OCI-LY3 (cell line): ENCODE measurements at regions not wholly inside any gene's neighbourhood (a gene's known extent, or its start where the extent isn't known, plus 50 kb on each side); places are given as distances from the start of the nearest gene placed in this dataset.

Experiments
- H2AFZ ChIP-seq: fragments of 200-600, 300-600 bp; shearing (Covaris generic); 2 replicates; pipeline ENCODE4 v1.6.0; 2014; ENCODE audit warnings: antibody characterized with exemption, low read depth, low read length
- H3K27ac ChIP-seq: fragments of 200-600, 300-600 bp; sonication (generic); 2 replicates; pipeline ENCODE4 v1.5.1; 2014; ENCODE audit warnings: mild to moderate bottlenecking, low read length, moderate library complexity, mixed read lengths
- H3K27me3 ChIP-seq: fragments of 200-600, 300-600 bp; sonication (generic); 2 replicates; pipeline ENCODE4 v1.6.1; 2014; ENCODE audit warnings: low read depth, low read length, mixed read lengths
- H3K36me3 ChIP-seq: fragments of 200-600, 300-600 bp; sonication (generic); replicated peaks from 2 replicates; pipeline ENCODE3; 2014; ENCODE audit warnings: low read depth, low read length, mixed read lengths
- H3K4me1 ChIP-seq: fragments of 300-600, 200-600 bp; sonication (generic); 2 replicates; pipeline ENCODE4 v1.6.1; 2014; ENCODE audit warnings: low read length, mixed read lengths
- H3K4me2 ChIP-seq: fragments of 200-600, 300-600 bp; sonication (generic); 2 replicates; pipeline ENCODE4 v1.6.1; 2014; ENCODE audit warnings: low read length, mixed read lengths
- H3K4me3 ChIP-seq: fragments of 300-600, 200-600 bp; sonication (generic); 2 replicates; pipeline ENCODE4 v1.5.1; 2014; ENCODE audit warnings: antibody characterized with exemption, mild to moderate bottlenecking, low read length, moderate library complexity
- H3K79me2 ChIP-seq: fragments of 300-600, 200-600 bp; shearing (Covaris generic); 2 replicates; pipeline ENCODE4 v1.6.1; 2014; ENCODE audit warnings: mild to moderate bottlenecking, low read length, mixed read lengths
- H3K9ac ChIP-seq: fragments of 300-600, 200-600 bp; shearing (Covaris generic); 2 replicates; pipeline ENCODE4 v1.6.0; 2014; ENCODE audit warnings: mild to moderate bottlenecking, low read length, moderate library complexity
- H3K9me3 ChIP-seq: fragments of 200-600, 300-600 bp; shearing (Covaris generic); 2 replicates; pipeline ENCODE4 v1.6.1; 2014; ENCODE audit warnings: low read length, mixed read lengths; ENCODE audit not compliant: insufficient read depth
- H4K20me1 ChIP-seq: fragments of 200-600, 300-600 bp; sonication (generic); 2 replicates; pipeline ENCODE4 v1.6.1; 2016; ENCODE audit warnings: low read length, mixed read lengths; ENCODE audit not compliant: insufficient read depth
- CTCF ChIP-seq: fragments of 200-600, 300-600 bp; sonication (generic); IDR thresholded peaks from 2 replicates; pipeline ENCODE4 v1.5.1; 2014; ENCODE audit warnings: antibody characterized with exemption, low read length, low read depth
- EZH2phosphoT487 ChIP-seq: fragments of 200-600 bp; shearing (Covaris generic); IDR thresholded peaks from 2 replicates; pipeline ENCODE4 v1.6.1; 2018; ENCODE audit warnings: antibody characterized with exemption, mixed run types, low read depth

GRCh38 chr1:221308534-221309511 is 429.6 kb downstream of the HLX start:
- Histone ChIP-seq H3K4me2 (no peak overlapping the region), H3K4me3 (no peak overlapping the region), H4K20me1 (no peaks in the 10 kb centered on the region), H3K4me1 (no peaks in the 10 kb centered on the region), H3K9ac (no peak overlapping the region), H3K36me3 (no peaks in the 10 kb centered on the region), H2AFZ (no peak overlapping the region), H3K9me3 (no peaks in the 10 kb centered on the region), H3K27me3 (peaks cover 9% of the 10 kb centered on the region), H3K79me2 (no peaks in the 10 kb centered on the region), H3K27ac (no peak overlapping the region)
- TF ChIP-seq CTCF (no peak), EZH2phosphoT487 (no peak)

GRCh38 chr1:221309723-221310122 is 430.5 kb downstream of the HLX start:
- Histone ChIP-seq H3K4me2 (no peak overlapping the region), H3K79me2 (no peaks in the 10 kb centered on the region), H2AFZ (no peak overlapping the region), H3K4me3 (no peak overlapping the region), H3K36me3 (no peaks in the 10 kb centered on the region), H3K9me3 (no peaks in the 10 kb centered on the region), H3K9ac (no peak overlapping the region), H3K27me3 (0 out of 2 replicates have a peak, but pooled peaks cover 3% of the 10 kb centered on the region), H3K4me1 (no peaks in the 10 kb centered on the region), H3K27ac (no peak overlapping the region), H4K20me1 (no peaks in the 10 kb centered on the region)
- no peak for TF ChIP-seq EZH2phosphoT487
- TF ChIP-seq CTCF: no peak

DNA sequence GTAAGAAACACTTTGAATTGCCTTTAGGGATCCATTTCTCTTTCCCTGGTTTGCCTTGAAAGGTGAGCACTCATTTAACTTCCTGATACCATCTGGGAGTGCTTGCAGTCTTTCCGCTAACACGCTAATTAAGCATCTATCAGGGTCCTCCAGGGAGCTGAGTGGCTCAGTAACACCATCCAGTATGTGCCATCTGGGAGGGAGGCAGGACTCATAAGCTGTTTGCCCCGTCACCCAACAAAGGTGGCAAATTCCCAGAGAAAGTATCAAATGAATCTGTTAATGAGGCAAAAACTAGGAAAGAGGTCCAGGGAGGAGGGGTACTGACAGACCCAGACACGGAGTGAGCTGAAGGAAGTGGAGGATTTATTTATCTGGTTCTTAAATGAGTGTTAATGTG is 430.9 kb downstream of the HLX start:
- H3K36me3 ChIP-seq: no peaks in the 10 kb centered on the region
- no peak overlapping the region for H3K4me2 ChIP-seq
- no peaks in the 10 kb centered on the region for H3K79me2 ChIP-seq
- H3K4me3 ChIP-seq: no peak overlapping the region
- no peaks in the 10 kb centered on the region for H4K20me1 ChIP-seq
- H3K9me3 ChIP-seq: no peaks in the 10 kb centered on the region
- TF ChIP-seq EZH2phosphoT487 (no peak), CTCF (no peak)
- no peak overlapping the region for H2AFZ ChIP-seq
- no peaks in the 10 kb centered on the region for H3K4me1 ChIP-seq
- H3K9ac ChIP-seq: no peak overlapping the region
- H3K27ac ChIP-seq: no peak overlapping the region
- H3K27me3 ChIP-seq: 0 out of 2 replicates have a peak, but pooled peaks cover 3% of the 10 kb centered on the region

GRCh38 chr1:221315330-221315729 is 426.6 kb downstream of the DUSP10 start:
- H3K4me2 ChIP-seq: no peak overlapping the region
- H3K79me2 ChIP-seq: no peaks in the 10 kb centered on the region
- H4K20me1 ChIP-seq: no peaks in the 10 kb centered on the region
- H3K27ac ChIP-seq: no peak overlapping the region
- H3K4me1 ChIP-seq: no peaks in the 10 kb centered on the region
- H3K36me3 ChIP-seq: no peaks in the 10 kb centered on the region
- no peak for TF ChIP-seq EZH2phosphoT487
- no peak for TF ChIP-seq CTCF
- no peak overlapping the region for H2AFZ ChIP-seq
- H3K4me3 ChIP-seq: no peak overlapping the region
- H3K9me3 ChIP-seq: no peaks in the 10 kb centered on the region
- no peaks in the 10 kb centered on the region for H3K27me3 ChIP-seq
- H3K9ac ChIP-seq: no peak overlapping the region
